HCT116 (cell line): ENCODE measurements at regions not wholly inside any gene's neighbourhood (a gene's known extent, or its start where the extent isn't known, plus 50 kb on each side); places are given as distances from the start of the nearest gene placed in this dataset.

ENCODE experiments used
- CTCF ChIP-seq, 3 experiments: fragments of 200-600 bp in 1 of 3; sonication (generic) in 1 of 3; IDR thresholded peaks in 2 of 3; conservative IDR thresholded peaks in 1 of 3; 2 replicates each; pipeline ENCODE4 v1.5.1; 2012 to 2017; ENCODE audit warnings: low read depth in 2 of 3, low read length in 2 of 3, antibody characterized with exemption in 1 of 3, borderline replicate concordance in 1 of 3, control low read depth in 1 of 3, mild to moderate bottlenecking in 1 of 3, mixed read lengths in 1 of 3, mixed run types in 1 of 3, moderate library complexity in 1 of 3; ENCODE audit not compliant: insufficient read depth in 1 of 3
- EZH2 ChIP-seq: fragments of 200-600 bp; sonication (generic); IDR thresholded peaks from 2 replicates; pipeline ENCODE4 v1.6.1; 2017; ENCODE audit warnings: antibody characterized with exemption, mixed run types
- MAX ChIP-seq: IDR thresholded peaks from 2 replicates; pipeline ENCODE4 v1.6.1; 2012
- POLR2A ChIP-seq: IDR thresholded peaks from 2 replicates; pipeline ENCODE4 v1.7.0; 2011; ENCODE audit warnings: borderline replicate concordance; ENCODE audit not compliant: insufficient read depth, insufficient read length; ENCODE audit errors: extremely low read depth
- RAD21 ChIP-seq: IDR thresholded peaks from 2 replicates; pipeline ENCODE4 v1.6.1; 2012; ENCODE audit warnings: low read depth, mild to moderate bottlenecking
- REST ChIP-seq: IDR thresholded peaks from 2 replicates; pipeline ENCODE4 v1.6.1; 2012; ENCODE audit warnings: low read depth
- SIN3A ChIP-seq: IDR thresholded peaks from 2 replicates; pipeline ENCODE4 v1.6.1; 2012; ENCODE audit warnings: low read depth
- TCF7L2 ChIP-seq: IDR thresholded peaks from 2 replicates; pipeline ENCODE4 v1.7.0; 2011; ENCODE audit warnings: borderline replicate concordance, inconsistent platforms; ENCODE audit not compliant: insufficient read depth, insufficient read length; ENCODE audit errors: extremely low read depth

GRCh38 chr6:84815896-84816735 lies 51.7 kb upstream of the TBX18 start:
- TF ChIP-seq CTCF (IDR thresholded peaks at IDR 0.05 in 2 of 3, conservative IDR thresholded peaks at IDR 0.05 in 1 of 3; ENCODE audit: borderline replicate concordance in 1 of 3, insufficient read depth in 1 of 3, low read depth in 2 of 3, low read length in 2 of 3) (no peak), MAX (no peak), REST (no peak), RAD21 (no peak), TCF7L2 (no peak), POLR2A (no peak), SIN3A (no peak), EZH2 (no peak)
